KMS-11 (cell line): ENCODE measurements at regions not wholly inside any gene's neighbourhood (a gene's known extent, or its start where the extent isn't known, plus 50 kb on each side); places are given as distances from the start of the nearest gene placed in this dataset.

ENCODE experiments used
- H2AFZ ChIP-seq: fragments of 200-600 bp; sonication (generic); 2 replicates; pipeline ENCODE4 v1.6.1; 2016; ENCODE audit warnings: antibody characterized with exemption, mixed run types, low read depth
- H3K27ac ChIP-seq: fragments of 200-600 bp; sonication (generic); 2 replicates; pipeline ENCODE4 v1.6.1; 2016; ENCODE audit warnings: mild to moderate bottlenecking, mixed run types
- H3K27me3 ChIP-seq: fragments of 200-600 bp; sonication (generic); 2 replicates; pipeline ENCODE4 v1.6.1; 2017; ENCODE audit warnings: mild to moderate bottlenecking, low read depth, mixed run types, moderate library complexity; ENCODE audit not compliant: insufficient read depth
- H3K36me3 ChIP-seq: fragments of 200-600 bp; sonication (generic); 2 replicates; pipeline ENCODE4 v1.6.1; 2017; ENCODE audit warnings: mild to moderate bottlenecking, mixed run types; ENCODE audit not compliant: insufficient read depth
- H3K4me1 ChIP-seq: fragments of 200-600 bp; sonication (generic); 2 replicates; pipeline ENCODE4 v1.6.1; 2016; ENCODE audit warnings: mild to moderate bottlenecking, low read depth, mixed run types; ENCODE audit not compliant: poor library complexity, severe bottlenecking
- H3K4me2 ChIP-seq: fragments of 200-600 bp; sonication (generic); 2 replicates; pipeline ENCODE4 v1.7.0; 2016; ENCODE audit warnings: mild to moderate bottlenecking, mixed run types
- H3K4me3 ChIP-seq: fragments of 200-600 bp; sonication (generic); IDR thresholded peaks from 2 replicates; pipeline ENCODE4 v1.6.1; 2017; ENCODE audit warnings: low read depth, low read length, mixed read lengths; ENCODE audit not compliant: insufficient read depth
- H3K79me2 ChIP-seq: fragments of 200-600 bp; sonication (generic); 2 replicates; pipeline ENCODE4 v1.6.1; 2016; ENCODE audit warnings: low read depth, mixed run types; ENCODE audit not compliant: insufficient read depth
- H3K9ac ChIP-seq: fragments of 200-600 bp; sonication (generic); 2 replicates; pipeline ENCODE4 v1.6.1; 2016; ENCODE audit warnings: mild to moderate bottlenecking, mixed run types
- H4K20me1 ChIP-seq: fragments of 200-600 bp; sonication (generic); 2 replicates; pipeline ENCODE4 v1.6.1; 2016; ENCODE audit warnings: mild to moderate bottlenecking, mixed run types; ENCODE audit not compliant: insufficient read depth
- TF ChIP-seq, protein P1 (sequence below): fragments of 200-600 bp; sonication (generic); conservative IDR thresholded peaks from 2 replicates; pipeline ENCODE4 v1.6.1; 2017; ENCODE audit warnings: low read depth, mild to moderate bottlenecking, antibody characterized with exemption, low read length, moderate library complexity, mixed read lengths

GRCh38 chr1:217944550-217944949 is 313.4 kb downstream of the SPATA17 start:
- Histone ChIP-seq H4K20me1 (no peaks in the 10 kb centered on the region), H3K27me3 (no peaks in the 10 kb centered on the region), H2AFZ (no peak overlapping the region), H3K79me2 (no peaks in the 10 kb centered on the region), H3K36me3 (no peaks in the 10 kb centered on the region), H3K4me2 (no peak overlapping the region), H3K9ac (no peak overlapping the region), H3K4me3 (no peak overlapping the region), H3K4me1 (no peaks in the 10 kb centered on the region), H3K27ac (no peak overlapping the region)
- TF ChIP-seq, protein P1, sequence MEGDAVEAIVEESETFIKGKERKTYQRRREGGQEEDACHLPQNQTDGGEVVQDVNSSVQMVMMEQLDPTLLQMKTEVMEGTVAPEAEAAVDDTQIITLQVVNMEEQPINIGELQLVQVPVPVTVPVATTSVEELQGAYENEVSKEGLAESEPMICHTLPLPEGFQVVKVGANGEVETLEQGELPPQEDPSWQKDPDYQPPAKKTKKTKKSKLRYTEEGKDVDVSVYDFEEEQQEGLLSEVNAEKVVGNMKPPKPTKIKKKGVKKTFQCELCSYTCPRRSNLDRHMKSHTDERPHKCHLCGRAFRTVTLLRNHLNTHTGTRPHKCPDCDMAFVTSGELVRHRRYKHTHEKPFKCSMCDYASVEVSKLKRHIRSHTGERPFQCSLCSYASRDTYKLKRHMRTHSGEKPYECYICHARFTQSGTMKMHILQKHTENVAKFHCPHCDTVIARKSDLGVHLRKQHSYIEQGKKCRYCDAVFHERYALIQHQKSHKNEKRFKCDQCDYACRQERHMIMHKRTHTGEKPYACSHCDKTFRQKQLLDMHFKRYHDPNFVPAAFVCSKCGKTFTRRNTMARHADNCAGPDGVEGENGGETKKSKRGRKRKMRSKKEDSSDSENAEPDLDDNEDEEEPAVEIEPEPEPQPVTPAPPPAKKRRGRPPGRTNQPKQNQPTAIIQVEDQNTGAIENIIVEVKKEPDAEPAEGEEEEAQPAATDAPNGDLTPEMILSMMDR, result no peak

- Histone ChIP-seq H3K9ac (no peak overlapping the region), H3K27ac (no peak overlapping the region), H2AFZ (no peak overlapping the region), H3K27me3 (no peaks in the 10 kb centered on the region), H3K4me2 (no peak overlapping the region), H4K20me1 (no peaks in the 10 kb centered on the region), H3K4me3 (no peak overlapping the region), H3K4me1 (no peaks in the 10 kb centered on the region), H3K79me2 (no peaks in the 10 kb centered on the region), H3K36me3 (no peaks in the 10 kb centered on the region)
- TF ChIP-seq, protein P1, result no peak
These were observed 315.4 kb downstream of the SPATA17 start for GRCh38 chr1:217946511-217946910.

DNA sequence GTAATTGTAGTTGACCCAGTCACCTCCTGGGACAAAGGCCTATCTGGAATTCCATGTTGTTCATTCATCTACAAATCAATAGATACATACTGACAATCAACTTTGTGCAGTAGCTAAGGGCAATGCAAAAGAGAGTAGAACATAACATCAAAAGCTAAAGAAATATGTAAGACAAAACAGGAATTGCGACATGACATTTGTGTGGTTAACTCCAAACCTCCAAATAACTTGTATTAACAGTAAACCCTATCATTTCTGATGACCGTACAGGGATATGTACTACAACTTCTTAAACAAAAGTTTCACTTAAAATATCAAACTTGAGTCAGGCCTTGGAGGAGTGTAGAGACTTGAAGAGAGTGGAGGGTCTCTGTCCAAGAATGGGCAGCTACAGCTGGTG is 317.6 kb downstream of the SPATA17 start:
- Histone ChIP-seq H3K36me3 (no peaks in the 10 kb centered on the region), H3K4me1 (no peaks in the 10 kb centered on the region), H4K20me1 (no peaks in the 10 kb centered on the region), H3K79me2 (no peaks in the 10 kb centered on the region), H3K4me2 (no peak overlapping the region), H3K27ac (no peak overlapping the region), H3K27me3 (no peaks in the 10 kb centered on the region), H3K4me3 (no peak overlapping the region), H3K9ac (no peak overlapping the region), H2AFZ (no peak overlapping the region)
- TF ChIP-seq, protein P1, result no peak

GRCh38 chr1:217953330-217953729 is 322.2 kb downstream of the SPATA17 start:
- H3K4me3 ChIP-seq, result no peak overlapping the region

More at GRCh38 chr1:217953330-217953729, 322.2 kb downstream of the SPATA17 start:
- H3K27ac ChIP-seq, result no peak overlapping the region
- no peak overlapping the region for H3K9ac ChIP-seq
- no peaks in the 10 kb centered on the region for H3K36me3 ChIP-seq
- H2AFZ ChIP-seq, result no peak overlapping the region
- no peaks in the 10 kb centered on the region for H3K4me1 ChIP-seq
- TF ChIP-seq, protein P1, result no peak
- no peaks in the 10 kb centered on the region for H3K79me2 ChIP-seq
- H3K27me3 ChIP-seq, result no peaks in the 10 kb centered on the region
- H4K20me1 ChIP-seq, result no peaks in the 10 kb centered on the region
- no peak overlapping the region for H3K4me2 ChIP-seq
